ENCODE measurements at regions not wholly inside any gene's neighbourhood (a gene's known extent, or its start where the extent isn't known, plus 50 kb on each side); places are given as distances from the start of the nearest gene placed in this dataset.
"Not testable (repeated sequence)": the region's sequence is repeated elsewhere in the genome, so short reads cannot be mapped to it uniquely, and the experiment has no call there.

- H3K36me3 Mint-ChIP-seq (ENCODE audit: low read depth); H3K27ac Mint-ChIP-seq: not testable (repeated sequence)
Observed at GRCh38 chr18:11457853-11458252, 151.5 kb upstream of the SLC35G4 start.

GRCh38 chr18:11454040-11454439 lies 155.4 kb upstream of the SLC35G4 start:
- Mint-ChIP-seq H3K4me3 (no peak overlapping the region), H3K27me3 (peaks cover 6% of the 10 kb centered on the region), H3K27ac (no peak overlapping the region), H3K9me3 (peaks cover under 1% of the 10 kb centered on the region), H3K36me3 (ENCODE audit: low read depth) (no peaks in the 10 kb centered on the region), H3K4me1 (no peaks in the 10 kb centered on the region)
- no peak for DNase-seq
- no peak for ATAC-seq

More at GRCh38 chr18:11457853-11458252, 151.5 kb upstream of the SLC35G4 start:
- H3K9me3 Mint-ChIP-seq, H3K4me3 Mint-ChIP-seq, H3K4me1 Mint-ChIP-seq, H3K27me3 Mint-ChIP-seq, DNase-seq, ATAC-seq: not testable (repeated sequence)

- H3K36me3 Mint-ChIP-seq (ENCODE audit: low read depth); H3K4me3 Mint-ChIP-seq; H3K4me1 Mint-ChIP-seq; H3K27me3 Mint-ChIP-seq; DNase-seq; H3K27ac Mint-ChIP-seq; ATAC-seq: not testable (repeated sequence)
- peaks cover 20% of the 10 kb centered on the region for H3K9me3 Mint-ChIP-seq
Observed at GRCh38 chr18:11444169-11444568, 165.2 kb upstream of the SLC35G4 start.

GRCh38 chr18:11437046-11437445 lies 172.3 kb upstream of the SLC35G4 start:
- H3K27me3 Mint-ChIP-seq, result no peaks in the 10 kb centered on the region
- ATAC-seq (no peak), DNase-seq (no peak)
- H3K9me3 Mint-ChIP-seq, result peaks cover 5% of the 10 kb centered on the region
- no peaks in the 10 kb centered on the region for H3K4me1 Mint-ChIP-seq
- H3K27ac Mint-ChIP-seq, result no peak overlapping the region
- H3K36me3 Mint-ChIP-seq (ENCODE audit: low read depth), result no peaks in the 10 kb centered on the region
- no peak overlapping the region for H3K4me3 Mint-ChIP-seq

GRCh38 chr18:11432360-11432811 lies 177.0 kb upstream of the SLC35G4 start:
- no peak overlapping the region for H3K4me3 Mint-ChIP-seq
- no peaks in the 10 kb centered on the region for H3K36me3 Mint-ChIP-seq (ENCODE audit: low read depth)
- no peak overlapping the region for H3K27ac Mint-ChIP-seq
- DNase-seq, result no peak
- no peaks in the 10 kb centered on the region for H3K4me1 Mint-ChIP-seq
- no peak for ATAC-seq
- no peaks in the 10 kb centered on the region for H3K27me3 Mint-ChIP-seq
- H3K9me3 Mint-ChIP-seq, result peaks cover 11% of the 10 kb centered on the region

GRCh38 chr18:11429876-11430275 lies 179.5 kb upstream of the SLC35G4 start:
- H3K4me1 Mint-ChIP-seq, result no peaks in the 10 kb centered on the region
- DNase-seq, result no peak
- no peaks in the 10 kb centered on the region for H3K36me3 Mint-ChIP-seq (ENCODE audit: low read depth)
- no peak overlapping the region for H3K27ac Mint-ChIP-seq
- ATAC-seq, result no peak
- H3K4me3 Mint-ChIP-seq, result no peak overlapping the region
- H3K9me3 Mint-ChIP-seq, result peaks cover 11% of the 10 kb centered on the region
- H3K27me3 Mint-ChIP-seq, result no peaks in the 10 kb centered on the region

GRCh38 chr18:11425211-11425610 lies 184.2 kb upstream of the SLC35G4 start:
- DNase-seq, result no peak
- H3K27me3 Mint-ChIP-seq, result no peaks in the 10 kb centered on the region
- H3K4me3 Mint-ChIP-seq, result no peak overlapping the region
- no peaks in the 10 kb centered on the region for H3K4me1 Mint-ChIP-seq
- no peaks in the 10 kb centered on the region for H3K9me3 Mint-ChIP-seq
- H3K27ac Mint-ChIP-seq, result no peak overlapping the region
- no peak for ATAC-seq
- H3K36me3 Mint-ChIP-seq (ENCODE audit: low read depth), result no peaks in the 10 kb centered on the region

- H3K27me3 Mint-ChIP-seq, result peaks cover 2% of the 10 kb centered on the region
- no peak overlapping the region for H3K27ac Mint-ChIP-seq
- no peaks in the 10 kb centered on the region for H3K9me3 Mint-ChIP-seq
- H3K36me3 Mint-ChIP-seq (ENCODE audit: low read depth), result no peaks in the 10 kb centered on the region
- no peaks in the 10 kb centered on the region for H3K4me1 Mint-ChIP-seq
- DNase-seq (no peak), ATAC-seq (no peak)
- H3K4me3 Mint-ChIP-seq, result no peak overlapping the region
Observed at GRCh38 chr18:11419338-11419737, 190.1 kb upstream of the SLC35G4 start.

GRCh38 chr18:11412811-11413210 lies 196.6 kb upstream of the SLC35G4 start:
- H3K27me3 Mint-ChIP-seq, result peaks cover 2% of the 10 kb centered on the region
- H3K9me3 Mint-ChIP-seq, result peaks cover 4% of the 10 kb centered on the region
- H3K36me3 Mint-ChIP-seq (ENCODE audit: low read depth), result no peaks in the 10 kb centered on the region

GRCh38 chr18:11411048-11411447 lies 198.3 kb upstream of the SLC35G4 start:
- Mint-ChIP-seq H3K4me1 (no peaks in the 10 kb centered on the region), H3K27me3 (no peaks in the 10 kb centered on the region), H3K4me3 (no peak overlapping the region), H3K36me3 (ENCODE audit: low read depth) (no peaks in the 10 kb centered on the region), H3K27ac (no peak overlapping the region), H3K9me3 (peaks cover 4% of the 10 kb centered on the region)
- ATAC-seq (no peak), DNase-seq (no peak)

More at GRCh38 chr18:11412811-11413210, 196.6 kb upstream of the SLC35G4 start:
- no peak for DNase-seq
- no peak overlapping the region for H3K4me3 Mint-ChIP-seq
- ATAC-seq, result no peak
- H3K4me1 Mint-ChIP-seq, result no peaks in the 10 kb centered on the region
- no peak overlapping the region for H3K27ac Mint-ChIP-seq

GRCh38 chr18:11408555-11409065 lies 200.8 kb upstream of the SLC35G4 start:
- no peaks in the 10 kb centered on the region for H3K36me3 Mint-ChIP-seq (ENCODE audit: low read depth)
- DNase-seq (no peak), ATAC-seq (no peak)
- no peaks in the 10 kb centered on the region for H3K4me1 Mint-ChIP-seq
- H3K27ac Mint-ChIP-seq, result no peak overlapping the region
- peaks cover 4% of the 10 kb centered on the region for H3K9me3 Mint-ChIP-seq
- no peak overlapping the region for H3K4me3 Mint-ChIP-seq
- no peaks in the 10 kb centered on the region for H3K27me3 Mint-ChIP-seq

GRCh38 chr18:11407940-11408339 lies 201.5 kb upstream of the SLC35G4 start:
- H3K9me3 Mint-ChIP-seq, result peaks cover 4% of the 10 kb centered on the region
- no peaks in the 10 kb centered on the region for H3K4me1 Mint-ChIP-seq
- no peaks in the 10 kb centered on the region for H3K36me3 Mint-ChIP-seq (ENCODE audit: low read depth)
- DNase-seq (no peak), ATAC-seq (no peak)
- no peak overlapping the region for H3K27ac Mint-ChIP-seq
- H3K27me3 Mint-ChIP-seq, result no peaks in the 10 kb centered on the region
- no peak overlapping the region for H3K4me3 Mint-ChIP-seq

- Mint-ChIP-seq H3K27ac (no peak overlapping the region), H3K36me3 (ENCODE audit: low read depth) (no peaks in the 10 kb centered on the region), H3K4me3 (no peak overlapping the region), H3K4me1 (no peaks in the 10 kb centered on the region), H3K27me3 (peaks cover 2% of the 10 kb centered on the region), H3K9me3 (peaks cover 4% of the 10 kb centered on the region)
- ATAC-seq (no peak), DNase-seq (no peak)
Observed at GRCh38 chr18:11405804-11406203, 203.6 kb upstream of the SLC35G4 start.

- H3K27ac Mint-ChIP-seq, result no peak overlapping the region
- no peak for DNase-seq
- ATAC-seq, result no peak
- no peaks in the 10 kb centered on the region for H3K36me3 Mint-ChIP-seq (ENCODE audit: low read depth)
- H3K9me3 Mint-ChIP-seq, result no peaks in the 10 kb centered on the region
- no peak overlapping the region for H3K4me3 Mint-ChIP-seq
- H3K27me3 Mint-ChIP-seq, result peaks cover 2% of the 10 kb centered on the region
- H3K4me1 Mint-ChIP-seq, result no peaks in the 10 kb centered on the region
Observed at GRCh38 chr18:11400703-11401102, 208.7 kb upstream of the SLC35G4 start.

GRCh38 chr18:11398625-11399024 lies 210.8 kb upstream of the SLC35G4 start:
- H3K36me3 Mint-ChIP-seq (ENCODE audit: low read depth), result no peaks in the 10 kb centered on the region
- no peak overlapping the region for H3K27ac Mint-ChIP-seq
- no peaks in the 10 kb centered on the region for H3K9me3 Mint-ChIP-seq
- ATAC-seq (no peak), DNase-seq (no peak)
- peaks cover 2% of the 10 kb centered on the region for H3K27me3 Mint-ChIP-seq
- H3K4me1 Mint-ChIP-seq, result no peaks in the 10 kb centered on the region
- no peak overlapping the region for H3K4me3 Mint-ChIP-seq

All from activated naive CD8-positive, alpha-beta T cell treated with anti-CD3 and anti-CD28 coated beads, Interleukin-2, amount 50 U/mL, for 24 hours (primary cell).